Suppressor macrophage treated with lipopolysaccharide for 4 hours (primary cell): ENCODE measurements at regions not wholly inside any gene's neighbourhood (a gene's known extent, or its start where the extent isn't known, plus 50 kb on each side); places are given as distances from the start of the nearest gene placed in this dataset.
A peak's percentile ranks its signal among the peaks of the same experiment; 100 is the strongest.
"Not testable (repeated sequence)": the region's sequence is repeated elsewhere in the genome, so short reads cannot be mapped to it uniquely, and the experiment has no call there.

Experiments
- DNase-seq: peaks from one replicate; pipeline ENCODE4 v3.0.0-alpha.2; 2020

GRCh38 chr20:4635781-4636180 is 50.5 kb upstream of the PRNP start:
- DNase-seq = no peak

DNA sequence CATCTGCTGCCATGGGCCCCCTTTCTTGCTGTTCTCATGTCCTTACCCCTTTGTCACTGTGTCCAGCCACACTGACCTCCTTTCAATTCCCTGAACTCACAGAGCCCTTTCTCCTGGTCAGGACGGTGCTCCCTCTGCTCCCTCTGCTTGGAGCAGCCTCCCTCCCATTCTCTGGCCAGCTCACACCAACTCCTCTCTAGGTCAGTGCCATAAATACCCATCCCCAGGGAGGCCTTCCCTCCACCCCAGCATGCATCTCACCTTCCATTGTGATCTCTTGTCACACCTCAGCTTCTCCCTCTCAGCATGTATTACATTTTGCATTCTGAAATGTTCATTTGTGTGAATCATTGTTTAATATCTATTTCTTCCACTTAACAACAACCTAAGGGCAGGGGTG is 50.9 kb upstream of the PRNP start:
- no peak for DNase-seq

- DNase-seq = peak; percentile 85
These were observed 52.5 kb upstream of the PRNP start for GRCh38 chr20:4633780-4634179.

GRCh38 chr20:4633379-4633778 is 52.9 kb upstream of the PRNP start:
- peak; percentile 10 for DNase-seq

GRCh38 chr20:4632876-4633275 is 53.4 kb upstream of the PRNP start:
- peak; percentile 68 for DNase-seq

GRCh38 chr20:4626228-4626627 is 60.0 kb upstream of the PRNP start:
- DNase-seq = no peak

DNA sequence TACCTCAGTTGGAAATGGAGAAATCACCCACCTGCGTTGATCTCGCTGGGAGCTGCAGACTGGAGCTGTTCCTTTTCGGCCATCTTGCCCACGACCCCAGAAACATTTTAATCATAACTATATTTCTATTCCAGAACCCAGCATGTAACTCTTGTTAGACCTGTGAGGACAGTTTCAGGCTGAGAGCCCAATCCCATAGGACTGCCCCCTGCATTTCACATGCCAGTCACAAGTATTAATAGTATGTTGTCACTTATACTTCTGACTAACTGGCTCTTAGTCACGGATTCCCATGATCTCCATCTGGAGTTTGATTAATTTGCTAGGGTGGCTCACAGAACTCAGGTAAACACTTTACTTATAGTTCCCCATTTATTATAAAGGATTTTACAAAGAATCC is 60.6 kb upstream of the PRNP start:
- DNase-seq = no peak

GRCh38 chr20:4624675-4625336 is 61.5 kb upstream of the PRNP start:
- DNase-seq = not testable (repeated sequence)

- not testable (repeated sequence) for DNase-seq
These were observed 67.1 kb upstream of the PRNP start for GRCh38 chr20:4619144-4619543.

- no peak for DNase-seq
These were observed 68.8 kb upstream of the PRNP start for GRCh38 chr20:4617484-4617883.

DNA sequence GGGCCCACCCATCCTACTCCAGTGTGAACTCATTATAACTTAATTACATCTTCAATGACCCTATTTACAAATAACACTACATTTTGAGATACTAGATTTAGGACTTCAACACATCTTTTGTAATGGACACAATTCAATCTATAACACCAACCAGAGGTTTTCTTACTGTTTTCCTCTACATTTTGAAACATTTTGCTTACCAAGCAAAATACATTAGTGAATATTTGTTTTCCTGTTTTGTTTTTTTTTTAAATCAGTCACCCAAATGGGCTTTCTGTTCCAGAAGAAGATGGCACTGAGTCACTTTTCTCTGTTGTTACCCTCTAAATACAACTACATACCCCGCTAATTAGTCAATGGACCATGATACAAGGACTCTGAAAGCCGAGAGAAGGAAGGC is 69.2 kb upstream of the PRNP start:
- no peak for DNase-seq

- peak; percentile 71 for DNase-seq
These were observed 72.3 kb upstream of the PRNP start for GRCh38 chr20:4613718-4614620.

- DNase-seq = no peak
These were observed 73.1 kb upstream of the PRNP start for GRCh38 chr20:4613184-4613583.

- no peak for DNase-seq
These were observed 75.4 kb upstream of the PRNP start for GRCh38 chr20:4610871-4611270.

DNA sequence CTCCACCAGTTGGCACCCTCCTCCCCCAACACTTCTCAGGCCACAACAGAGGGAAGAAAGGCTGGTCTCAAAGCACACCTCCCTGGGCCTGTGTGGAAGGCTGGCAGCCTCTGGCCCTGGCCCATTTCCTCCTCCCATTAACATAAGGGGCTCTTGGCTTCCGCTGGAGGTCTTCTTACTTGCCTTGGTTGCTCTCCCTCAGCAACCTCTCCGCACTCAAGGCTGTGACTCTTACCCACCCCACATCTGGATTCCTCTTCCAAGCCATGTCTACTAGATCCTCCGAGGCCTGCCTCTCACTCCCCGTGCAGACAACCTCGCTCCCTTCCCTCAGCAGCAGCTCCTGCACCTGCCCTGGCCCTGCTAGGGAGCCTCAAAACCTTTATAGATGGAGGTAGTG is 76.7 kb upstream of the PRNP start:
- DNase-seq = no peak

- DNase-seq = no peak
These were observed 77.4 kb upstream of the PRNP start for GRCh38 chr20:4608861-4609260.

GRCh38 chr20:4607287-4607713 is 79.0 kb upstream of the PRNP start:
- peak; percentile 82 for DNase-seq

- DNase-seq = no peak
These were observed 80.2 kb upstream of the PRNP start for GRCh38 chr20:4606051-4606450.

GRCh38 chr20:4605166-4605565 is 81.1 kb upstream of the PRNP start:
- DNase-seq = no peak

GRCh38 chr20:4604580-4604979 is 81.7 kb upstream of the PRNP start:
- no peak for DNase-seq

GRCh38 chr20:4603724-4604123 is 82.5 kb upstream of the PRNP start:
- DNase-seq = no peak

- DNase-seq = no peak
These were observed 84.0 kb upstream of the PRNP start for GRCh38 chr20:4602297-4602631.

DNA sequence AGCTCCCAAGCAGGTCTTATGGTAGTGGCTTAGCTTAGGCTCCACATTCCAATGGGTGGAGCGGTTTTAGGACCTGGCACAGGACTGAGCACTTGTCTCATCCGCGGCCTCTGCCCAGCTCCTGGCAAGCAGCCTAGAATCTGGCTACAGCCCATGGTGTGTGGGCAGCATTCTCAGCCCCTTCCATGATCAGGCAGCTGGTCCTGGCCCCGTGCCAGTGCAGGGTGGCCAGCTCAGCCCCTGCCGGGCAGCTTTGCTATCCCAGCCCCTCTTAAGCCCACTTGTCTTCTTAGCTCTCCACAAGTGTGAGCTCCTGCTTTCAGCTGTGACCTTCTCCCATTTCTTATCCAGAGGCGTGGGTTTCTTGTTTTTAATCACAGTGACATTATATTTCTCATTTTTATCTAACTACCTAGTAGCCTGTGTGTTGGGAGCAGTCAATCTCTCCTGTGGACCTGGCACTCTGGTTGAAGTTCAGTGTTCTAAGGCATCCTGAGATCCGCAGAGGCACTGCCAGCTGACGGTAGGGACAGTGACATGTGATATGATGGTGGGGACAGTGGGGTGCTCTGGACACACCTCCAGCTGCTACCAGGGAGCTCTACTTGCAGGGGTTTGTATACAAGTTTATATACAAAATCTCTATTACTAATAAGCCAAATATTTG is 84.5 kb upstream of the PRNP start:
- no peak for DNase-seq
